ENCODE measurements at regions not wholly inside any gene's neighbourhood (a gene's known extent, or its start where the extent isn't known, plus 50 kb on each side); places are given as distances from the start of the nearest gene placed in this dataset.

GRCh38 chr16:17828012-17828411 is 357.3 kb upstream of the XYLT1 start:
- TF ChIP-seq CTCF (IDR thresholded peaks at IDR 0.05) (no peak), EP300 (IDR thresholded peaks at IDR 0.05) (no peak), POLR2A (IDR thresholded peaks at IDR 0.05; ENCODE audit: low read depth) (no peak), POLR2AphosphoS5 (IDR thresholded peaks at IDR 0.05) (no peak)
